Mammary epithelial cell (primary cell): ENCODE measurements at regions not wholly inside any gene's neighbourhood (a gene's known extent, or its start where the extent isn't known, plus 50 kb on each side); places are given as distances from the start of the nearest gene placed in this dataset.

Experiments used
- EZH2 ChIP-seq: IDR thresholded peaks from 2 replicates; pipeline ENCODE4 v1.6.1; 2012; ENCODE audit warnings: low read length, inconsistent platforms, borderline replicate concordance
- TF ChIP-seq, protein P1 (sequence below), 2 donors: IDR thresholded peaks in 1 of 2; conservative IDR thresholded peaks in 1 of 2; 2 replicates each; pipeline ENCODE4 v1.5.1; 2011 to 2012; ENCODE audit warnings: inconsistent platforms in 2 of 2, low read length in 2 of 2, mild to moderate bottlenecking in 2 of 2, control low read depth in 1 of 2, low read depth in 1 of 2; ENCODE audit not compliant: insufficient read depth in 1 of 2; ENCODE audit errors: extremely low read depth in 1 of 2

- TF ChIP-seq, protein P1, sequence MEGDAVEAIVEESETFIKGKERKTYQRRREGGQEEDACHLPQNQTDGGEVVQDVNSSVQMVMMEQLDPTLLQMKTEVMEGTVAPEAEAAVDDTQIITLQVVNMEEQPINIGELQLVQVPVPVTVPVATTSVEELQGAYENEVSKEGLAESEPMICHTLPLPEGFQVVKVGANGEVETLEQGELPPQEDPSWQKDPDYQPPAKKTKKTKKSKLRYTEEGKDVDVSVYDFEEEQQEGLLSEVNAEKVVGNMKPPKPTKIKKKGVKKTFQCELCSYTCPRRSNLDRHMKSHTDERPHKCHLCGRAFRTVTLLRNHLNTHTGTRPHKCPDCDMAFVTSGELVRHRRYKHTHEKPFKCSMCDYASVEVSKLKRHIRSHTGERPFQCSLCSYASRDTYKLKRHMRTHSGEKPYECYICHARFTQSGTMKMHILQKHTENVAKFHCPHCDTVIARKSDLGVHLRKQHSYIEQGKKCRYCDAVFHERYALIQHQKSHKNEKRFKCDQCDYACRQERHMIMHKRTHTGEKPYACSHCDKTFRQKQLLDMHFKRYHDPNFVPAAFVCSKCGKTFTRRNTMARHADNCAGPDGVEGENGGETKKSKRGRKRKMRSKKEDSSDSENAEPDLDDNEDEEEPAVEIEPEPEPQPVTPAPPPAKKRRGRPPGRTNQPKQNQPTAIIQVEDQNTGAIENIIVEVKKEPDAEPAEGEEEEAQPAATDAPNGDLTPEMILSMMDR (conservative IDR thresholded peaks at IDR 0.05 in 1 of 2, IDR thresholded peaks at IDR 0.05 in 1 of 2; ENCODE audit: extremely low read depth in 1 of 2, insufficient read depth in 1 of 2, low read depth in 1 of 2, low read length in 2 of 2) = no peak
- TF ChIP-seq EZH2 = no peak
Observed at GRCh38 chr6:169362501-169363121, 109.0 kb upstream of the THBS2 start.
